Kidney (tissue), 13 donors: ENCODE measurements at regions not wholly inside any gene's neighbourhood (a gene's known extent, or its start where the extent isn't known, plus 50 kb on each side); places are given as distances from the start of the nearest gene placed in this dataset.

Experiments used
- DNase-seq, 5 donors: peaks; one replicate each; pipeline ENCODE4 v3.0.0-alpha.2; 2013 to 2020
- FAIRE-seq: peaks from 2 replicates; lab custom pipeline; 2012; peaks lifted over from hg19 to GRCh38; lab: Jason Lieb, UNC
- H3K27ac ChIP-seq, 2 donors: one replicate each; pipeline ENCODE4 v1.7.0; 2013; ENCODE audit warnings: low read depth in 2 of 2, low read length in 2 of 2, inconsistent platforms in 1 of 2
- H3K27me3 ChIP-seq: one replicate; pipeline ENCODE4 v1.7.1; 2013; ENCODE audit warnings: low read length, inconsistent platforms; ENCODE audit not compliant: control insufficient read depth, insufficient read depth
- H3K36me3 ChIP-seq, 3 donors: one replicate each; pipeline versions ENCODE4 v1.7.0 to v1.7.1; 2013; ENCODE audit warnings: low read length in 3 of 3, control low read depth in 1 of 3, inconsistent platforms in 1 of 3; ENCODE audit not compliant: insufficient read depth in 3 of 3, control insufficient read depth in 2 of 3
- H3K4me1 ChIP-seq, 3 donors: one replicate each; pipeline versions ENCODE4 v1.7.0 to v1.7.1; 2013; ENCODE audit warnings: low read length in 3 of 3, inconsistent platforms in 1 of 3, low read depth in 1 of 3; ENCODE audit not compliant: control insufficient read depth in 2 of 3, insufficient read depth in 2 of 3
- H3K4me3 ChIP-seq, 3 donors: one replicate each; pipeline versions ENCODE4 v1.7.0 to v1.8.1; 2013; ENCODE audit warnings: low read length in 3 of 3, control low read depth in 1 of 3, inconsistent platforms in 1 of 3
- H3K9ac ChIP-seq, 3 donors: one replicate each; pipeline versions ENCODE4 v1.7.0 to v1.7.1; 2013; ENCODE audit warnings: low read length in 3 of 3, control low read depth in 1 of 3, inconsistent platforms in 1 of 3
- H3K9me3 ChIP-seq, 3 donors: one replicate each; pipeline versions ENCODE4 v1.7.0 to v1.7.1; 2013; ENCODE audit warnings: low read length in 3 of 3, control low read depth in 1 of 3, inconsistent platforms in 1 of 3; ENCODE audit not compliant: control insufficient read depth in 2 of 3, insufficient read depth in 1 of 3
- intact Hi-C: fragments of 100-400 bp; cut with DNase I; formaldehyde crosslinking; loops from one replicate; pipeline ENCODE4 v1.11.1; 2022
- TF ChIP-seq, protein P1 (sequence below): IDR thresholded peaks from 3 replicates; pipeline ENCODE4 v1.5.1; 2012; ENCODE audit warnings: mild to moderate bottlenecking, moderate library complexity, borderline replicate concordance; ENCODE audit not compliant: insufficient read depth; ENCODE audit errors: extremely low read depth
- donor health status: control.
- donor health status: control.
- donor health status: control.
- donor health status: control.
- donor health status: control.
- donor health status: DM: yes; HTN: yes; CAD: no.
- donor health status: Normal renal cell carcinoma (clear cell type).

DNA sequence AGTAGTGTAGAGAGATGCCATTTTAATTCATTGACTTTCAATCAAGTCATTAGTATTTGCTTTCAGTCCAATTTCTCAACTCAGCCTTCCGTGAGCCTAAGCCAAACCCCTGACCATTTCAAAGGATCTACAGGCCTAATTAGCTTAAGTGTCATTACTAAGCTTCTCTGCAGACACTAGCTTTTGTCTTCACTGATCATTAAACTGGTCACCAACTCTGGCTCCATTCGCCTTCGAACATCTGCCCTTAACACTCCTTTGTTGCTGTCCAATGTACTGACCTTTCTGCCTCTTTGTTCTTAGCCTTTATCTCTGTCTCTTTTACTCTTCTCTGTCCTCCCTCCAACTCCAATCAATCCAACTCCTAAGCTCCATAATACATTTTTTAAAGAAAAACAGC lies 299.3 kb downstream of the DIRAS2 start:
- H3K36me3 ChIP-seq = no peaks in the 10 kb centered on the region
- no peaks in the 10 kb centered on the region for H3K9me3 ChIP-seq
- FAIRE-seq = no peak
- DNase-seq = peak in 2 of 5 donors; percentile 21 to 48
- H3K4me1 ChIP-seq = no peaks in the 10 kb centered on the region
- no peak overlapping the region for H3K4me3 ChIP-seq
- no peaks in the 10 kb centered on the region for H3K27me3 ChIP-seq
- H3K27ac ChIP-seq = no peak overlapping the region
- intact Hi-C loops = no loop called here
- TF ChIP-seq, protein P1, sequence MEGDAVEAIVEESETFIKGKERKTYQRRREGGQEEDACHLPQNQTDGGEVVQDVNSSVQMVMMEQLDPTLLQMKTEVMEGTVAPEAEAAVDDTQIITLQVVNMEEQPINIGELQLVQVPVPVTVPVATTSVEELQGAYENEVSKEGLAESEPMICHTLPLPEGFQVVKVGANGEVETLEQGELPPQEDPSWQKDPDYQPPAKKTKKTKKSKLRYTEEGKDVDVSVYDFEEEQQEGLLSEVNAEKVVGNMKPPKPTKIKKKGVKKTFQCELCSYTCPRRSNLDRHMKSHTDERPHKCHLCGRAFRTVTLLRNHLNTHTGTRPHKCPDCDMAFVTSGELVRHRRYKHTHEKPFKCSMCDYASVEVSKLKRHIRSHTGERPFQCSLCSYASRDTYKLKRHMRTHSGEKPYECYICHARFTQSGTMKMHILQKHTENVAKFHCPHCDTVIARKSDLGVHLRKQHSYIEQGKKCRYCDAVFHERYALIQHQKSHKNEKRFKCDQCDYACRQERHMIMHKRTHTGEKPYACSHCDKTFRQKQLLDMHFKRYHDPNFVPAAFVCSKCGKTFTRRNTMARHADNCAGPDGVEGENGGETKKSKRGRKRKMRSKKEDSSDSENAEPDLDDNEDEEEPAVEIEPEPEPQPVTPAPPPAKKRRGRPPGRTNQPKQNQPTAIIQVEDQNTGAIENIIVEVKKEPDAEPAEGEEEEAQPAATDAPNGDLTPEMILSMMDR = no peak
- H3K9ac ChIP-seq = no peak overlapping the region

DNA sequence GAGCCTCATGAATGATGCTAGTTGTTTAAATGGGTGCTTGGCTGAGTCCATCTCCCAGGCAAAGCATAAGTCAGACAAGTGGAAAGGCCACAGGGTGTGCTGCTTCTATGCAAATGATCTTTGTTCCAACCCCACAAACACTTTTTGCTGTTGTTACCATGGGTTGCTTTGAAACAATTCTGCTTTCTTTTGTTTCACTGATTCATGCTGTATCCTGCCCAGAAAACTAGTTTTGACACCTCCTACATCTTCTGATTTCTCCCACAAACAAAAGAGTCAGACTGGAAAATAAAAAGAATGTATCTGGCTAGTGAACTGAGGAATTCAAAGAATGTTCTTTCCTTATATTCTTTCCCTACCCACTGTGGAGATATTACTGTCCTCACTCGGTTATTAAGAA lies 298.6 kb downstream of the DIRAS2 start:
- Histone ChIP-seq H3K4me3 (no peak overlapping the region), H3K4me1 (no peaks in the 10 kb centered on the region), H3K36me3 (no peaks in the 10 kb centered on the region), H3K9ac (no peak overlapping the region), H3K27me3 (no peaks in the 10 kb centered on the region), H3K9me3 (no peaks in the 10 kb centered on the region), H3K27ac (no peak overlapping the region)
- DNase-seq = no peak
- TF ChIP-seq, protein P1 = no peak
- no peak for FAIRE-seq
- intact Hi-C loops = no loop called here

DNA sequence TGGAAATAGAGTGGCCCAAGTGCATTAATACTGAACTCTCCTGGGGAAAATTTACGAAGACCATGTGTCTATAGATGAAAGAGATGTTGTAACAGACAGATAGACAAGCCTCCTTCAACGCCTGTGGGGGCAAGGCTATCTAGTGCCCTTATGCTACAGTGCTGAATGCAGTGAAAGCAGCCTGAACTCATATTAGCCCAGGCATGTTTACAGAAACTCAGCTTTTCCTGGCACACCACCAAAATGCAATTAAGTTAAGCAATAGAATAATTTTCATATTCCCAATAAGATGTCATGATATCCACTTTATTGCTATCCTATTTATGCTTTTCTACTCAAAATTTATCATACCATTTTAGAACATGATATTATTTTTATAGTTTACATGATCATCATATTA lies 277.0 kb downstream of the DIRAS2 start:
- H3K4me3 ChIP-seq = no peak overlapping the region
- TF ChIP-seq, protein P1 = no peak
- H3K27ac ChIP-seq = no peak overlapping the region
- DNase-seq = peak in 2 of 5 donors; percentile 6 to 8
- H3K27me3 ChIP-seq = no peaks in the 10 kb centered on the region
- H3K36me3 ChIP-seq = no peaks in the 10 kb centered on the region
- no peak overlapping the region for H3K9ac ChIP-seq
- no peaks in the 10 kb centered on the region for H3K9me3 ChIP-seq
- no peak for FAIRE-seq
- H3K4me1 ChIP-seq = no peaks in the 10 kb centered on the region
- intact Hi-C loops = no loop called here

DNA sequence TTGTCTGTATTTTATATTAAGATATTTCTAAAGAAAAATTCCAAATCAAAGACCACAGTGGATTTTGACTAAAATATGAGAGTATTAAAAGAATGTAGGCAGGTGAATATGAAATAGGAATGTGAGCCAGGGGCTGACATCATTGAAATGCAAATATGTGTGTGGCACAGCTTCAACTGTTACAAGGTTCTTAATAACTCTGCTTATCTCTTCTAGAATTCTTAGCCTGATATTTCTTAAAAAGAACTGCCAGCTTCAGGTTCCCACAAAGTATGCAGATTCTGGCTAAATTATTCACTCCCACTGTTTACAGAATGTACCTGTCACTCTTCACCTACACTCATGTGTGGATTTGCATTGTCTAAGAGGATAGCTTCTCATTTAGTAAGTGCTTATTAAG lies 274.4 kb downstream of the DIRAS2 start:
- no peaks in the 10 kb centered on the region for H3K9me3 ChIP-seq
- H3K9ac ChIP-seq = no peak overlapping the region
- DNase-seq = peak in 2 of 5 donors; percentile 7 to 17
- no peak for FAIRE-seq
- intact Hi-C loops = no loop called here
- no peak overlapping the region for H3K27ac ChIP-seq
- H3K36me3 ChIP-seq = no peaks in the 10 kb centered on the region
- no peak overlapping the region for H3K4me3 ChIP-seq
- H3K4me1 ChIP-seq = no peaks in the 10 kb centered on the region
- TF ChIP-seq, protein P1 = no peak
- H3K27me3 ChIP-seq = no peaks in the 10 kb centered on the region
